Neural cell (in vitro differentiated cells): ENCODE measurements at regions not wholly inside any gene's neighbourhood (a gene's known extent, or its start where the extent isn't known, plus 50 kb on each side); places are given as distances from the start of the nearest gene placed in this dataset.

Experiments
- RAD21 ChIP-seq: fragments of 450-650 bp; conservative IDR thresholded peaks from 2 replicates; pipeline ENCODE4 v1.6.1; 2014; ENCODE audit warnings: antibody characterized with exemption, mild to moderate bottlenecking, moderate library complexity
- TAF1 ChIP-seq: IDR thresholded peaks from 2 replicates; pipeline ENCODE4 v1.6.1; 2012; ENCODE audit warnings: low read depth

GRCh38 chr2:142467321-142467720 is 336.5 kb upstream of the LRP1B start:
- TF ChIP-seq RAD21 (no peak), TAF1 (no peak)
